Ishikawa (cell line): ENCODE measurements at regions not wholly inside any gene's neighbourhood (a gene's known extent, or its start where the extent isn't known, plus 50 kb on each side); places are given as distances from the start of the nearest gene placed in this dataset.

ENCODE experiments used
- CEBPB ChIP-seq: IDR thresholded peaks from 2 replicates; pipeline ENCODE4 v1.6.1; 2012
- CREB1 ChIP-seq: IDR thresholded peaks from 2 replicates; pipeline ENCODE4 v1.6.1; 2012; ENCODE audit warnings: low read depth
- EGR1 ChIP-seq: IDR thresholded peaks from 2 replicates; pipeline ENCODE4 v1.6.1; 2012
- EP300 ChIP-seq: IDR thresholded peaks from 2 replicates; pipeline ENCODE4 v1.6.1; 2012; ENCODE audit warnings: borderline replicate concordance
- FOXM1 ChIP-seq: IDR thresholded peaks from 2 replicates; pipeline ENCODE4 v1.6.1; 2012; ENCODE audit warnings: low read depth, borderline replicate concordance
- MAX ChIP-seq: IDR thresholded peaks from 2 replicates; pipeline ENCODE4 v1.6.1; 2012
- NFIC ChIP-seq: IDR thresholded peaks from 2 replicates; pipeline ENCODE4 v1.6.1; 2012
- RAD21 ChIP-seq: IDR thresholded peaks from 2 replicates; pipeline ENCODE4 v1.6.1; 2012; ENCODE audit warnings: low read depth
- REST ChIP-seq: IDR thresholded peaks from 2 replicates; pipeline ENCODE4 v1.6.1; 2012; ENCODE audit warnings: low read depth, mild to moderate bottlenecking
- TAF1 ChIP-seq: IDR thresholded peaks from 2 replicates; pipeline ENCODE4 v1.6.1; 2012; ENCODE audit warnings: low read depth, mild to moderate bottlenecking
- TCF12 ChIP-seq: IDR thresholded peaks from 2 replicates; pipeline ENCODE4 v1.6.1; 2012; ENCODE audit warnings: low read depth
- TEAD4 ChIP-seq: IDR thresholded peaks from 2 replicates; pipeline ENCODE4 v1.6.1; 2012
- USF1 ChIP-seq: IDR thresholded peaks from 2 replicates; pipeline ENCODE4 v1.6.1; 2012
- YY1 ChIP-seq: IDR thresholded peaks from 2 replicates; pipeline ENCODE4 v1.6.1; 2012; ENCODE audit warnings: low read depth
- ZBTB7A ChIP-seq: IDR thresholded peaks from 2 replicates; pipeline ENCODE4 v1.6.1; 2012; ENCODE audit warnings: low read depth

- TF ChIP-seq EGR1 = no peak
- TF ChIP-seq FOXM1 = no peak
- no peak for TF ChIP-seq ZBTB7A
- no peak for TF ChIP-seq CREB1
- TF ChIP-seq TCF12 = no peak
- TF ChIP-seq YY1 = no peak
- no peak for TF ChIP-seq USF1
- TF ChIP-seq REST = no peak
- no peak for TF ChIP-seq NFIC
- no peak for TF ChIP-seq CEBPB
- TF ChIP-seq TEAD4 = no peak
- TF ChIP-seq EP300 = no peak
These were observed 621.2 kb upstream of the ACVR2A start for GRCh38 chr2:147223553-147224060.

- TF ChIP-seq CEBPB = no peak
- no peak for TF ChIP-seq TCF12
- TF ChIP-seq EGR1 = no peak
- TF ChIP-seq MAX = no peak
- TF ChIP-seq REST = no peak
- TF ChIP-seq USF1 = no peak
- no peak for TF ChIP-seq FOXM1
- no peak for TF ChIP-seq EP300
These were observed 621.7 kb upstream of the ACVR2A start for GRCh38 chr2:147223119-147223518.

- TF ChIP-seq EGR1 = no peak
- no peak for TF ChIP-seq TAF1
- no peak for TF ChIP-seq EP300
- no peak for TF ChIP-seq YY1
- no peak for TF ChIP-seq CREB1
- no peak for TF ChIP-seq USF1
- no peak for TF ChIP-seq NFIC
- TF ChIP-seq TEAD4 = no peak
- TF ChIP-seq RAD21 = no peak
- TF ChIP-seq ZBTB7A = no peak
- TF ChIP-seq FOXM1 = no peak
- no peak for TF ChIP-seq CEBPB
- TF ChIP-seq TCF12 = no peak
These were observed 622.3 kb upstream of the ACVR2A start for GRCh38 chr2:147222506-147222905.

GRCh38 chr2:147214914-147215313 lies 629.9 kb upstream of the ACVR2A start:
- TF ChIP-seq MAX (no peak), EP300 (no peak), EGR1 (no peak), TAF1 (no peak), RAD21 (no peak), TCF12 (no peak), CREB1 (no peak)

- TF ChIP-seq EP300 (no peak), NFIC (no peak), EGR1 (no peak), RAD21 (no peak), TCF12 (no peak), REST (no peak), YY1 (no peak), FOXM1 (no peak), CREB1 (no peak), CEBPB (no peak), TEAD4 (no peak), ZBTB7A (no peak), MAX (no peak), USF1 (no peak), TAF1 (no peak)
These were observed 633.3 kb upstream of the ACVR2A start for GRCh38 chr2:147211484-147211883.
